T-helper 2 cell (primary cell): ENCODE measurements at regions not wholly inside any gene's neighbourhood (a gene's known extent, or its start where the extent isn't known, plus 50 kb on each side); places are given as distances from the start of the nearest gene placed in this dataset.

Experiments used
- DNase-seq, 5 experiments: peaks; one replicate each; pipeline versions ENCODE4 v3.0.0 to v3.0.0-alpha.2; 2012 to 2022

GRCh38 chr16:62586128-62586862, 550.1 kb upstream of the CDH8 start:
- DNase-seq, result no peak

GRCh38 chr16:62585041-62585545, 548.9 kb upstream of the CDH8 start:
- DNase-seq, result no peak

GRCh38 chr16:62583414-62583813, 547.2 kb upstream of the CDH8 start:
- no peak for DNase-seq

GRCh38 chr16:62573466-62573865, 537.2 kb upstream of the CDH8 start:
- DNase-seq, result no peak

GRCh38 chr16:62568926-62569325, 532.7 kb upstream of the CDH8 start:
- DNase-seq, result no peak

- DNase-seq, result no peak
These were observed 529.5 kb upstream of the CDH8 start for GRCh38 chr16:62565706-62566105.

- no peak for DNase-seq
These were observed 528.1 kb upstream of the CDH8 start for GRCh38 chr16:62564291-62564690.

GRCh38 chr16:62562121-62562520, 525.9 kb upstream of the CDH8 start:
- no peak for DNase-seq

GRCh38 chr16:62549875-62550274, 513.6 kb upstream of the CDH8 start:
- DNase-seq, result no peak

GRCh38 chr16:62548095-62548494, 511.9 kb upstream of the CDH8 start:
- DNase-seq, result no peak

GRCh38 chr16:62546701-62547100, 510.5 kb upstream of the CDH8 start:
- no peak for DNase-seq

GRCh38 chr16:62545039-62545438, 508.8 kb upstream of the CDH8 start:
- no peak for DNase-seq

- DNase-seq, result no peak
These were observed 507.3 kb upstream of the CDH8 start for GRCh38 chr16:62543516-62543915.

GRCh38 chr16:62539657-62540056, 503.4 kb upstream of the CDH8 start:
- no peak for DNase-seq

- DNase-seq, result no peak
These were observed 494.2 kb upstream of the CDH8 start for GRCh38 chr16:62530426-62530825.

- no peak for DNase-seq
These were observed 479.8 kb upstream of the CDH8 start for GRCh38 chr16:62516001-62516400.

- DNase-seq, result no peak
These were observed 466.8 kb upstream of the CDH8 start for GRCh38 chr16:62503073-62503472.

GRCh38 chr16:62478903-62479458, 442.7 kb upstream of the CDH8 start:
- DNase-seq, result no peak

GRCh38 chr16:62477796-62478195, 441.6 kb upstream of the CDH8 start:
- no peak for DNase-seq

GRCh38 chr16:62475573-62475972, 439.3 kb upstream of the CDH8 start:
- no peak for DNase-seq

- no peak for DNase-seq
These were observed 426.7 kb upstream of the CDH8 start for GRCh38 chr16:62462971-62463370.

GRCh38 chr16:62450291-62450690, 414.1 kb upstream of the CDH8 start:
- no peak for DNase-seq

GRCh38 chr16:62445909-62446308, 409.7 kb upstream of the CDH8 start:
- DNase-seq, result no peak

- DNase-seq, result no peak
These were observed 388.0 kb upstream of the CDH8 start for GRCh38 chr16:62424206-62424605.

- no peak for DNase-seq
These were observed 372.5 kb upstream of the CDH8 start for GRCh38 chr16:62408760-62409159.
